Urothelium cell line (cell line): ENCODE measurements at regions not wholly inside any gene's neighbourhood (a gene's known extent, or its start where the extent isn't known, plus 50 kb on each side); places are given as distances from the start of the nearest gene placed in this dataset.
A peak's percentile ranks its signal among the peaks of the same experiment; 100 is the strongest.
"Not testable (repeated sequence)": the region's sequence is repeated elsewhere in the genome, so short reads cannot be mapped to it uniquely, and the experiment has no call there.

Experiments
- DNase-seq: peaks from one replicate; pipeline ENCODE4 v3.0.0; 2011; ENCODE audit warnings: low spot score, mixed read lengths
- FAIRE-seq: peaks from 2 replicates; lab custom pipeline; 2011; peaks lifted over from hg19 to GRCh38; lab: Jason Lieb, UNC

DNA sequence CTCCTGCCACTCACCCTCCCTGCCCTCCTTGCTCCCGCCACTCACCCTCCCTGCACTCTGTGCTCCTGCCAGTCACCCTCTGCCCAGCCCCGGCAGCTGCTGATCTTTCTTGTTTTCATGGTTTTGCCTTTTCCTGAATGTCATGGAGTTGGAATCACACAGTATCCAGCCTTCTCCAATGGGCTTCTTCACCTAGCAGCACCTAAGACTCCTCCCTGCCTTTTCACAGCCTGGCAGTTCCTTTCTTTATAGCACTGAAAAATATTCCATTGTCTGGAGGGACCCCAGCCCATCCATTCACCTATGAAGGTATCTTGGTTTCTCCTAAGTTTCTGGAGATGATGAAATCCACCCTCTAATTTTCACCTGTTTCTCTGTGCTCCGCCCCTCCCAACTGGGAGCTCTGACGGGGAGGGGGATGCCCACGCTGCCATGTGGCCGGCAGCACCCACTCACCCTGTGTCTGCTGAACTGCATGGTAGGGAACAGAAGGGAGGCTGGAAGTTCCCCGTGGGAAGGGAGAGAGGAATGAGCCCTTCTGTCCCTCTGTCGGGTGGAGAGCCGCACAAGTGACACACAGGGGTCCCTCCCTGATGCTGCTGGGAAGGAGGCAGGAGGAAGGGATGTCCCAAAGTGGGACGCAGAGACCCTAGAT is 144.9 kb upstream of the ZNF469 start:
- FAIRE-seq = peak; percentile 5
- DNase-seq = not testable (repeated sequence)

DNA sequence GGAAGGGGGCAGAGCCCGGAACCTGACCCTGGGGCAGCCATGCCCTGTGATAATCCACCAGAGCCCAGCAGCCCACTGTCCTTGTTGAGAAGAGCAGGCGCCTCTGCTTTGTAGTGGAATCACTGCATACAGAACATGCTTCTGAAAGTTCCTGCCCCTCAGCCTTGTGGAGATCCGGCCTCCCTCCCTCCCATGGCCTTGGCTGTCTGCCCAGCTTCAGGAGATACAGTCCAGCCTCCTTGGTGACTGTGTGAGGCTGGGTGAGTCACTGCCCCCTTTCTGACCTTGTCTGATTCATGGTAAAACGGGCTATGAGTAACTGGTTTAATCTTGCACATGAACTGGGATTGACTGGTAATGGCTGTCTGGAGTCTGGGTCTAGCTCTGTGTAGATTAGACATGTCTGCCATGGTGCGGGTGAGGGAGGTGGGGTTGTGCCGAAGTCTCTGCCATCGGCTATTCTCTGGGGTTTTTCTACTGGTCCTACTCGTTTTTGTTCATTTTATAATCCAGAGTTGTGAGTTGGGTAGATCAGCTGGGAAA is 144.0 kb upstream of the ZNF469 start:
- DNase-seq (peak; percentile 89), FAIRE-seq (peak; percentile 99)

DNA sequence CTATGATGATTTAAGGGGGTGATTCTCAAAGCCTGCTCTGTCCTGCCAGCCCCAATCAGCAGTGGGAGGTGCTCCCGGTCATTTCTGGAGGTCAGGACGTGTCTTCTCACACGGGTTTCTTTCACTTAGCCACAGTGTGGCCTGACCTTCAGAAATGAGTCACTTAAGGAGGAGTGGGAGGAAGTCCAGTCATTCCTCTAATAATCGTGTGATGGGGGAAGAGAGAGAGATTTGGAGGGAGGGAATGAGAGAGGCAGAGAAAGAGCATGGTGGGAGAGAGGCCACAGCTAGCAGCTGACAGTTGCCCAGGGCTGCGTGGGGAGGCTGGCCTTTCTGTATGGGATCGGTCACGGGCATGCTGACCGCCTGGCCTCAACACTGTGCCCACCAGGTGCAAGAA is 142.6 kb upstream of the ZNF469 start:
- not testable (repeated sequence) for FAIRE-seq
- DNase-seq = peak; percentile 12

DNA sequence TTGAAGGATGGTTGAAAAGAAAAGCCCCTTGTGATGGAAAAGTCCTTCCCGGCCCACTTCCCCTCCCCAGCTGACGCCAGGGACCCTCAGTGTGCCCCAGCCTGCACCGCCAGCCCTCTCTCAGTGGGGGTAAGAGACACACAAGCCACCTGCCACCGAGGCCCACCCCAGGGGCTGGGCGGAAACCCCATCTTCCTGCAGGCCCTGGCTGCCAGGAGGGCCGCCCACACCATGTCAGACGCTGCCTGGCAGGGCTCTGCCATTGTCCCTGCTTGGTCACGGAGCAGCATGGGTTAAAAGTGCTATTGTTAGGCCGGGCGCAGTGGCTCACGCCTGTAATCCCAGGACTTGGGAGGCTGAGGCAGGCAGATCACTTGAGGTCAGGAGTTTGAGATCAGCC is 142.0 kb upstream of the ZNF469 start:
- DNase-seq, FAIRE-seq: not testable (repeated sequence)

DNA sequence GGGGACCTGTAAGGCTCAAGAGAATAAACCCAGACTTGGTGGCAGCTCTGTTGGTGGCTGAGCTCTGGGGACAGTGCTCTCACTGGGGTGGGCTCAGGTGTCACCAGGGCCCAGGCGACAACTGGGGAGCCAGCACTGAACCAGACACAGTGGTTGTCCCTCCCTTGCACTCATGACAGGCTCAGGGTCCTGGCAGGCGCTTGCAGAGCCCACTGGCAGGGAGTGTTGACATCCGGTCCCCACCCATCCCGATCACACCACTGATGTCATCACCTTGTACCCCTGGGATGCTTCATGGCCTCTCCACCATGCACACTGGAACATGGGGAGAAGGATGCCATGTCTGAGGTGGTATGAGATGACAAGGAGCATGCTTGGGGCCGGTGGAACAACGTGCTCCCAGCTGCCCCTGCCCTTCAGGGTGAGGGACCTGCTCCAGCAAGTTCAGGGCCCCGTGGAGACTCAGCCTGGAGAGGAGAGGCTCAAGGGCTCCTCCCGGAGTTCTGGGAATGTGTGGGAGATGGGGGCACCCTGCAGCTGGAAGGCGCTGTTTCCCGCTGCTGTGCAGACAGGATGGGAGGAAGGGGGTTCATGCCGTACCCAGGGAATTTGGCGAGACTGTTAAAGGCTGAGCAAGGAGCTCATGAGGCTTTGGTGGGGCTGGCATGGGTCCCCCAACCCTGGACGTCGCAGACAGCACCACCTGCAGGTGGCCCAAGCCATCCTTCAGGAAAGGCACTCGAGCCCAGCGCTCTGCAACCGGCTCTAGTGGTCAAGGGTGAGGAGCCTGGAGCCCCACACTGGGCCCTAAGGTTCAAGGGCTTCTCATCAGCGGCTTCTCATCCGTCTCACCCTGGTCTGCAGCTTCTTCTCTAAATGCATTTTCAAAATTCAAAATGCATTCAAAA is 141.1 kb upstream of the ZNF469 start:
- not testable (repeated sequence) for FAIRE-seq, DNase-seq

DNA sequence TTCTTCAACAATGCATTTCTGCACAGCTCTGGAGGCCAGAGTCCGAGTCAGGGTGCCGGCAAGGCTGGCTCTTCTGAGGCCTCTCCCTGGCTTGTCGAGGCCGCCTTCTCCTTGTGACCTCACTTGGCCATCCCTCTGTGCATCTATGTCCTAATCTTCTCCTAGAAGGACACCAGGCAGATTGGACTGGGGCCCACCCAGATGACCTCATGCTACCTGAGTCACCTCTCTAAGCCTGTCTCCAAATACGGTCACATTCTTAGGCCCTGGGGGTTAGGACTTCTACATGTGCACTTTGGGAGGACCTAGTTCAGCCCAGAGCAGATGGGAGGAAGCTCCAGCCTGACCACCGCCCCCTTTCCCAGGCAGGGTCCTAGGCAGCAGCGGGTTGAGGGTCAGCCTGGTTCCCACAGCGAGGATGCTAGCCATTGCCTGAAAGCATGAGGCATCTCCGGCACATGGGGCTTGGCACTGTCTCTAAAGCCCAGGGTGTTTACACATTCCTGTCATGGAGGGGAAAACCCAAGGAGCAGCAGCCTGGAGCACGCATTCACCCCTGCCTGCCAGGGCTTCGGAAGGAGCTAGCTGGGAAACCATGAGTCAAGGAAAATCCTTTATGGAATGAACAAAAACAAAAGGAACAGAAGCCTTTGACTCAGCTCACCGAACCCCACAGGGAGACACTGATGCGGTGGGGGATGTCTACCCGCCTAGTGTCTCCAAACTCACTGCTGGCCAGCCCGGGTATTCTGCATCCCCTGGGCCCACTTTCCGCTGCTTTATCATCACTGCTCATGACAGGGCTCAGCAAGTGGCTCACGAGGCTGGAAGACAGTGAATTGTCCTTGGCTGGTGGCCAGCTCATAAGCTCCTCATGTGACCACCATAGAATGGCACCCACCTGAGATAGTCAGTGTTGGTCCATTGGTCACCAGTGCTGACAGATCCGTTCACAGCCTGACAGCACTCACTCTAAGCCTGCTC is 140.2 kb upstream of the ZNF469 start:
- not testable (repeated sequence) for FAIRE-seq
- peak; percentile 37 for DNase-seq

DNA sequence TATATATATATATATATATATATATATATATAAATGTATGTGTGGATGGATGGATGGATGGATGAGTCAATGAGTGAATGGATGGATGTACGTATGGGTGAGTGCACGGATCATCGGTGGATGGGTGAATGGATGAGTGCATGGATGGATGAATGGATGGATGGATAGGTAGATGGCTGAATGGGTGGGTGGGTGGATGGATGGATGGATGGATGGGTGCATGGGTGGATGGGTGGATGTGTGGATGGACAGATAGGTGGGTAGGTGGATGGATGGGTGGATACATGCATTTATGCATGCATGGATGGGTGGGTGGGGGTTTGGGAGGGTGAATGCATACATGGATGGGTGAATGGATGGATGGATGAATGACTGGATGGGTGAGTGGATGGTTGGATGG is 138.8 kb upstream of the ZNF469 start:
- not testable (repeated sequence) for DNase-seq, FAIRE-seq

DNA sequence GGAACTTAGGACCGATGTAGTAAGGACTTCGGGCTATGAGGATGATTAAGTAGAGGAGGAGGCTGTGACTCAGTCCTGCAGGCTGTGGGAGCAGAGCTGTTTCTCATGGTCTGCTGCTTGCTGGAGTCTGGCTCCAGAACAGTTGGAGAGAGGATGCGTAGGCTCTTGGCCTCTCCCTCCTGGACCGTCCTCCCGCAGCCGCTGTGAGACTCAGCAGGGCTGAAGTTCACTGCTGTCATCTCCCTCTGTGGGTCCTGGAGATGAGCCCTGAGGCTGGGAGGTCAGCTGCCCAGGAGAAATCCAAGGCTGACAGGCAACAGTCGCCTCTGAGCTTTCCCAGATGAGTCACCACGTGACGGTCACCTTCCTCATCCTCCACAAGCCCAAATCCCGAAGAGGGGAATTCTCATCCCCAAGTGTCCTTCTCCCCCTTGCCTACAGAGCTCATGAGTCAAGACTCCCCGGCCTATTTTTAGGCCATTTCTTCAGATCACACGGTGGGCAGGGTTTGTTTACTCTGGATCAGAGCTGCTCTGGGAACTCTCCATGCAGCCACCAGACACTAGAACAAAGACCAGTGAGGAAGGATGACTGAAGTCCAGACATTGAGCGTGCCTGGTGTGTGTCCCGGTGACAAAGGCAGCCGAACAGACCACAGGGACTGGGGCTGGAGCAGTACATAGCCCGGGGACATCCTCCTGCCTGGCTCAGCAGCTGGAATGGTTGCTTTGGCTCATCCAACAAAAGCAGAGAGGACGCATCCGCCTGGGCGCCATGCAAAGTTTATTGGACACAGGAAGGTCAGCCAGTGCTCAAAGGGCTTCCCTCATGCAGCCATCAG is 137.3 kb upstream of the ZNF469 start:
- peak; percentile 52 for DNase-seq

DNA sequence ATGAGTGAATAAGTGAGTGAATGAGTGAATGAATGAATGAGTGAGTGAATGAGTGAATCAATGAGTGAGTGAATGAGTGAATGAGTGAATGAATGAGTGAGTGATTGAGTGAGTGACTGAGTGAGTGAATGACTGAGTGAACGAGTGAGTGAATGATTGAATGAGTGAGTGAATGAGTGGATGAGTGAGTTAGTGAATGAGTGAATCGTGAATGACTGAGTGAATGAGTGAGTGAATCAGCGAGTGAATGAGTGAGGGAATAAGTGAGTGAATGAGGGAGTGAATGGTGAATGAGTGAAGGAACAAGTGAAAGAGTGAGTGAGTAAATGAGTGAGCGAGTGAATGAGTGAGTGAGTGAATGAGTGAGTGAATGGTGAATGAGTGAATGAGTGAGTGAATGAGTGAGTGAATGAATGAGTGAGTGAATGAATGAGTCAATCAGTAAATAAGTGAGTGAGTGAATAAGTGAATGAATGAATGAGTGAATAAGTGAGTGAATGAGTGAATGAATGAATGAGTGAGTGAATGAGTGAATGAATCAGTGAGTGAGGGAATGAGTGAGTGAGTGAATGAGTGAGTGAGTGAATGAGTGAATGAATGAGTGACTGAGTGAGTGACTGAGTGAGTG is 135.7 kb upstream of the ZNF469 start:
- not testable (repeated sequence) for DNase-seq
- peak; percentile 20 for FAIRE-seq

More for the DNA sequence above, 137.3 kb upstream of the ZNF469 start:
- FAIRE-seq = not testable (repeated sequence)

DNA sequence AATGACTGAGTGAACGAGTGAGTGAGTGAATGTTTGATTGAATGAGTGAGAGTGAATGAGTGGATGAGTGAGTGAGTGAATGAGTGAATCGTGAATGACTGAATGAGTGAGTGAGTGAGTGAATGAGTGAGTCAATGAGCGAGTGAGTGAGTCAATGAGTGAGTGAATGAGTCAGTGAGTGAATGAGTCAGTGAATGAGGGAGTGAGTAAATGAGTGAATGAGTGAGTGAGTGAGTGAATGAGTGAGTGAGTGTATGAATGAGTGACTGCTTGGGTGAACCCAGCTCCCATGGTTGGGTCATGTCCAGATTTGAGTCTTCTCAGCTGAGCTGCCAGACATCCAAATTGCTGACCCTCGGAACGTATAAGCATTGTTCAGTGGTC is 135.2 kb upstream of the ZNF469 start:
- not testable (repeated sequence) for FAIRE-seq

DNA sequence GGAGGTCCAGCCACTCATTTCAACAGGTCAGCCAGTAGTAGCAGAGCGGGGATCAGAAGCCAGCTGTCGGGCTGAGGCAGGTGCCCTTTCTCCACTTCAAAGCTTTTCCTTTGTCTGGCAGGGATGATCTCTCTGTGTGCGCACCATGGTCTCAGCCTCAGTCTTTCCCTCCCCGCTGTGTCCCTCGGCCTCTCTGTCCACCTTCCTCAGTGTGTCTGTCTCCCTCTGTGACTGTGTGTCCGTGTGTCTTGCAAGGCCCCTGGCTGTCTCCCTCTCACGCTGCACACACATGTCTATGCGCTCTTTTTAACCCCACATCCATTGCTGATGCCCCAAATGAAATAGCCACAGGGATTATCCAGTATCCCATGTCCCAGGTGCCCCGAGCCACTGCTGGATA is 134.0 kb upstream of the ZNF469 start:
- not testable (repeated sequence) for DNase-seq, FAIRE-seq

More for the DNA sequence above, 135.2 kb upstream of the ZNF469 start:
- DNase-seq = not testable (repeated sequence)

DNA sequence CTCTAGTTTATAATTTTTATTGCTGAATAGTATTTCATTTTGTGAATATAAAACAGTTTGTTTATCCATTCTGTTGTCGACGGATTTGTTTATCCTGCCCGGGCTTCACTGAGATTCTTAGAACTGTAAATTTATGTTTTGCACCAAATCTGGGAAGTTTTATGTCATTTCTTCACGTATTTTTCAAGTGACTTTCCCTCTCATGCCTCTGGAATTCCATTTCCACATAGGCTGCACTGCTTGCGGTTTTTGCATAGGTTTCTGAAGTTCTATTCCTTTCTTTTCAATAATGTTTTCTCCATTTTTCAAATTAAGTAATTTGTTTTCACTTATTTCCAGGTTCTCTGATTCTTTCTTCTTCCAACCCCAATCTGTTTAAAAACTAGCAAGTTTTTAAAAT is 132.4 kb upstream of the ZNF469 start:
- not testable (repeated sequence) for DNase-seq, FAIRE-seq

DNA sequence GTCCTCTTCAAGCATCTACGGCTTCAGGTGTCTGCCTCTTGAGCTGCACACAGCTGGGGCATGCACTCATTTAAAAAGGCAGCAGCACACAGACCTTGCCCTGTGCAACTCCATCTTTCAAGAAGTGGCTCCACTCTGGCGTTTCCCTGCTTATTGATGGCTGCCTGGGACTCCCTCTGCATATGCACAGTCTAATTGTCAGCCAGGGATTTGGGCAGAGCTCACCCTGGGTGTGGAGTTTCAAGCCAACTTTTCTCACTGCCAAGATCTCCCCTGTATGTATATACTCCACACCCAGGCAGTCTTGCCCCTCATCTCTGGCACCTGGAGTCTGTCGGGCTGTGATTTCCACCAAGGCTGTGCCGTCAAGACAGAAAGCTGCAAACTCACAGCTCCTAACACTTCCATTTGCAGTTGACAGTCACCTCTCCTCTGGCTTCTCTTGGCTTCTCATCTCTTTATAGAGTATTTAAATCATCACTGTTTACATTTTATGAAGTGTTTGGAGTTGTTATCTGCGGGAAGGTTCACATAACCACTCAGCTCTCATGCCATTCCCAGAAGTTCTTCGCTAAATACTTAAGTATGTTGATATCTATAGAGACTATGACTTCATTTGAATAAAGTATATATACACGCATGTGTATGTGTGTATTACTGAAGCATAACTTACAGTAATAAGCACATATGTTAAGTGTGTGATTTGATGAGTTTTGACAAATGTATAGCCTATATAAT is 130.5 kb upstream of the ZNF469 start:
- not testable (repeated sequence) for FAIRE-seq, DNase-seq

DNA sequence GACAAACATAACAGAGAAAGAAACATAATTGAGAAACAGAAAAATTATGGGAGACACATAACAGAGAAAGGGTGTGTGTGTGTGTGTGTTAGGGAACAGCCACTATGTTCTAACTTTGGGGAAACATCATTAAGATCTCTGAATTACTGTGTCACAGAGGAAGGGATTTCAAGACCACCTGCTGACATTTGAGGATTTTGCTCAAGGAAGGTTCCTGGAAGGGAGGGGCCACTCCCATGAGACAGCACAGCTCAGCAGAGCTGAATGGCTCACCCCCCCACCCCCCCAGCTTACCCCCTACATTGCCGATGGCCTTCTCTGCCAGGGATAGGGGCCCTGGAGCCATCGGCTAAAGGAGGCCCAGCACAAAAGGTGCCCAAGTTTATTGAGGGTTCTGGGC is 124.6 kb upstream of the ZNF469 start:
- not testable (repeated sequence) for DNase-seq, FAIRE-seq

DNA sequence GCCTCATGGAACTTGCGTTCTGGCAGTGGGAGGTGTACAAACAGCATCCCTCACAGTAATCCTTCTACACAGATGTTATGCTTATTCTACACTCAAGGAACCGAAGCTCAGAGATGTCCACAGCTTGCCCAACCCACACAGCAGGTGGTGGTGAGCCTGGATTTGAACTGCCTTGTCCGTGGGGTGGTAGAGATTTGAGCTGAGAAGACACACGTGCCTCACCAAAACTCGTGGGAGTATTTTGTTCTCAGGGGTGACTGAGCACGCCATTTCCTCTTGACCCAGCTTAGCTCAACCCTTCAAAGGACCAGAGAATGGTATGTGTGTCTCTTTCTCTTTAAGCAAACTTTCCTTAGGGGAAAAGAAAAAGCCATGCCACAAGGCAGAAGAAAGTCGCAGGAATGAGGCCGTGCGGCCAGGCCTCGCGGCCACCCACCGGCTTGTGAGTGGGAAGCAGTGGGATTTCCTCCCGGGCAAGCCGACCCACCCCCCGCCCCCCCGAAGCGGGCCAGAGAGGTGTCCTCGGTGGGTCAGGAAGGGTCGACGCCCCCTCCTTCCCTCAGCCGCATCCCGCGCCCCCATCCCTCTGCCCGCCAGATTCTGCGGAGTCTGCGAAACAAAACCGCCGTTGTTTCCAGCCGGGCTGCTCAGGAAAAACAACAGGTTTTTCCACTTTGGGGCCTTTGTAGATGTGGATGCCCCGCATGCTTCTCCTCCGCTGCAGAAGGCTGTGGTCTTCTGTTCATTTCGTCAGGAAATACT is 123.8 kb upstream of the ZNF469 start:
- DNase-seq, FAIRE-seq: not testable (repeated sequence)

DNA sequence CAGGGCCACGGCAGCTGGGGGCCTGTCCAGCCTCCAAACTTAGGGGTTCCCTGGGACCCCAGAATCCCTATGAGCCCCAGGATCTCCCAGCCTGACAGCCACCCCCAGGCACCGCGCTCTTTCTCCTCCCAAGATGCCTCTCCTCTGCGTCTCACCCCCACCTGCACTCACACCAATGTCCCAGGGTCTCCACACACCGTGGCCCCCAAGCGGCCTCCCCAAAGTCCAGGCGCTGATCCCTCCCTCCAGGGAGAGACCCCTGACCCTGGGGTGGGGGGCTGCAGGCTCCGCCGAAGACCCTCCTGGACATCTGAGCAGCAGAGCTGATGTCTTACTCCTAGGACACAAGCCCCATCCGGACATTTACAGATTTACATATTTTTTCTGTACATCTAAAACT is 123.2 kb upstream of the ZNF469 start:
- not testable (repeated sequence) for DNase-seq

DNA sequence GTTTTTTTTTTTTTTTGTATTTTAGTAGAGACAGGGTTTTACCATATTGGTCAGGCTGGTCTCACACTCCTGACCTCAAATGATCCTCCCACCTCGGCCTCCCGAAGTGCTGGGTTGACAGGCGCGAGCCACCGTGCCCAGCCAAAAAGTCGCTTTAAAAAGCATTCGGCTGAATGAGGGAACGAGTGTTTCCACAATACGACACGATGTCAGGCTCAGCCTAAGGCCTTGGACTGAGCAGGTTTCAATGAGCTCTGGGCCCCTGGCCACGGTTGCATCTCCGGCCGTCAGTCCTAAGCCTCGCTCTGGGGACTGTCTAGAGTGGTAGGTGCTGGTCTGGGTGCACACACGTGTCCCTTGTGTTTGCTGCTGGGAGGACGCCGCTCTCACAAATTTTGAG is 122.6 kb upstream of the ZNF469 start:
- FAIRE-seq, DNase-seq: not testable (repeated sequence)

More for the DNA sequence above, 123.2 kb upstream of the ZNF469 start:
- FAIRE-seq = not testable (repeated sequence)
